GM08714 (cell line): ENCODE measurements at regions not wholly inside any gene's neighbourhood (a gene's known extent, or its start where the extent isn't known, plus 50 kb on each side); places are given as distances from the start of the nearest gene placed in this dataset.

Experiments
- H3K4me3 ChIP-seq: fragments of 200-500 bp; sonication (Bioruptor generic); 2 replicates; pipeline ENCODE4 v1.5.1; 2014; ENCODE audit warnings: mild to moderate bottlenecking, low read length, inconsistent platforms
- ZNF274 ChIP-seq: IDR thresholded peaks from 2 replicates; pipeline ENCODE4 v1.6.1; 2012; ENCODE audit warnings: mild to moderate bottlenecking, low read depth, low read length

GRCh38 chr17:45733781-45734180, 50.3 kb upstream of the CRHR1 start:
- no peak for TF ChIP-seq ZNF274

More at GRCh38 chr17:45733781-45734180, 50.3 kb upstream of the CRHR1 start:
- H3K4me3 ChIP-seq: no peak overlapping the region
